HG03469 (cell line): ENCODE measurements at regions not wholly inside any gene's neighbourhood (a gene's known extent, or its start where the extent isn't known, plus 50 kb on each side); places are given as distances from the start of the nearest gene placed in this dataset.
"Not testable (repeated sequence)": the region's sequence is repeated elsewhere in the genome, so short reads cannot be mapped to it uniquely, and the experiment has no call there.

Experiments used
- ATAC-seq: cut with Tn5 transposase; IDR thresholded peaks from one replicate; pipeline ENCODE4 v1.9.1; 2021; ENCODE audit warnings: mild to moderate bottlenecking, moderate library complexity, moderate number of reproducible peaks; ENCODE audit not compliant: unreplicated experiment

DNA sequence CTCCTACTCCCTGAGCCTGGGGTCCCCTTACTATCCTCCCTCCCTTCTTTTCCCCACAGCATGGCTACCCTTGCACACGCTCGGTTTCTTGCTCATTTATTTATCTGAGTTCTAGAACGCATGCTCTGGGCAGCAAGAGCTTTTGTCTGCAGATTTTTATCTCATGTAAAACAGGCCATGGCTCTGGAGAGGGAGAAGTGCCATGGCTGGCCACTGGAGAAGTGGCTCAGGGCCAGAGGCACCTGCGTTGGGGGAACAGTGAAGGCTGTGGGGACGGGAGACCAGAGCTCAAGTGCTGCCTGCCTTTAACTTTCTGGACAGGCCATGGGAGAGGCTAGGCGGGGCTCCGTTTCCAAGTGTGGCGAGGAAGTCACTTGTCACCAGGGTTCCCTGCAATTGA is 177.7 kb upstream of the SULF2 start:
- ATAC-seq = no peak

GRCh38 chr20:47962286-47962963 is 177.1 kb upstream of the SULF2 start:
- ATAC-seq = no peak

GRCh38 chr20:47960769-47961541 is 175.7 kb upstream of the SULF2 start:
- no peak for ATAC-seq

GRCh38 chr20:47960277-47960676 is 175.0 kb upstream of the SULF2 start:
- ATAC-seq = no peak

DNA sequence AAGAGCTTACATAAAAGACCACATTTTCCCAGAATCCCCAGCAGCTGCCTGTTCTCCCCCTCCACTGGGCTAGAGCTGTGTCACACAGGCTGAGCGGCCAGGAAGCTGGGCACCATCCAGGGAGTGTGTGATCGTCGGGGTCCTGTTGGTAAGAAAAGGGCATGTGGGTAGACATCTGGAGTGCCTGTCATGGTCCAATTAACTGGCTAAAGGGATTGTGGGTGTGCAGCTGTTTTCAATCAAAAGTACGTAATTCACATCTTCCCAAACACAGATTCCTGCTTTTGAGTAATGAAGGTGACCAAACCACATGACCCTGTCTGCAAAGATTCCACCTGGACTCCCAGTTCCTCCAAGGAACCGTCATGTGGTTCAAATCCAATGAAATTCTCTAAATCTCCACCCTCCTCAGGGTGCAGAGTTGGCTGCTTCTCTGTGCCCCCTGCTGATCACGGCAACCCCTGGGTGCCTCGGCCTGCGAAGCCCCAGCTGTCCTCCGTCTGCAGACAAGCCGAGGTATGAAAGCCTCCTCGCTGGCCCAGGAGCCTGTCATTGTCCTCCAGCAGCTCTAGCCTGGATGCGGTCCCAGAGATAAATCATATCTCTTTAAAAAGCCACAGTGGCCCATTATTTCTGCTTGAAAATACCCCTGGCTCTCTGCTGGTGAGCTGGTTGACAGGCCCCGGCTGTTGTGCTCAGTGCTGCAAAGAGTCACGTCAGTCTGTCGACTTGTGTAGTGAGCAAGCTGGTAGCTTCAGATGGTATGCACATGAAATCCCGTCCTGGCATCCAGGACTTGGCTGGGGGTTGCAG is 172.9 kb upstream of the SULF2 start:
- ATAC-seq = not testable (repeated sequence)

DNA sequence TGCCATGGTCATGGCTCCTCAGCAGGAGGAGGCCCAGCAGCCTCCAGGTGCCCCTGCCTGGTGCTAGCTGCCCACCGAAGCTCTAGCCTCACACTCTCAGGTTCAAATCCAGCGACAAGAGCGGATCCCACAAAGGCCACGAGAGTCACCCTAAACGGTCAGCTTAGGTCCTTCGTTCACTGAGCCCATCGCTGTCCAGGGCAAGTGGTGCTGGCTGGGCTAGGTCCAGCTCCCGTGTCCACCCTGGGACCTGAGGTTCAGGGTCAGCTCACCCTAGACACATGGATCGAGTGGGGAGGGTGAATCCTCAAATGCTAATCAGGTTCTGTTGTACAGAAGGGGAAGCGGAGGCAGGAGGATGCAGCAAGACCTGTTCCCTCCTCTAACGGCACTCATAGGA is 171.9 kb upstream of the SULF2 start:
- ATAC-seq = no peak

DNA sequence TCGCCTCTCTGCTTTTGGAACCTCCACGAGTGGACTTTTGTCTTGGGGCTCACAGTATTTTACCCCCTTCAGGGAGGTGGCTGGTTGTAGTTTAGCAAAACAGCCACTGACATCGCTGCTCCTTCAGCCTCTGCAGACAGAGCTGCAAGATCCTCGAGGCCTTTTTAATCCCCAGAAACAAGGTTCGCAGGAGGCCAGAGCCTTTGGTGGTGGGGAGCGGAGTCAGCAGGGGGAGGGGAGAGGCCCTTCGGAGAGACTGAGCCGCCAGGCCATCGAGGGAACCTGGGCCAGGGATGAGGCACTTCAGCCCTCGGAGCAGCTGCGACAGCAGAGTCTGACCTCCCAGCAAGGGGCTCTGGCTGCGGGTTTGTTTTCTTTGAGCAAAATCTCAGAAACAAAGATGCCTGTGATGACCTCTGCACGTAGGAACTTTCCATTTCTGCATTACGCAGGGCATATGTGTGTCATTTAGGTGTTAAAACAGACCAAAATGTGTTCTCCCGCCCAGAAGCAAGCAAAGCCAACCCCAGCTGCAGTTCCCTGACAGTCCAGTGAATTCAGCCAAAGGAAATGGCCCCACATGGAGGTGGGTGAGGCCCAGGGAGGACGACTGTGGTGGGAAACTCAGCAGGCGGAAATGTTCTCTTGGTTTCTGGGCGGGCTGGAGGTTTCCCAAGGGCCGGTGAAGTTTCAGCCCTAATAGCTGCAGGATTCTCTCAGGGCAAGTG is 171.2 kb upstream of the SULF2 start:
- ATAC-seq = no peak

- no peak for ATAC-seq
Observed at GRCh38 chr20:47953471-47953870, 168.2 kb upstream of the SULF2 start.

- ATAC-seq = no peak
Observed at GRCh38 chr20:47952023-47952564, 166.8 kb upstream of the SULF2 start.

DNA sequence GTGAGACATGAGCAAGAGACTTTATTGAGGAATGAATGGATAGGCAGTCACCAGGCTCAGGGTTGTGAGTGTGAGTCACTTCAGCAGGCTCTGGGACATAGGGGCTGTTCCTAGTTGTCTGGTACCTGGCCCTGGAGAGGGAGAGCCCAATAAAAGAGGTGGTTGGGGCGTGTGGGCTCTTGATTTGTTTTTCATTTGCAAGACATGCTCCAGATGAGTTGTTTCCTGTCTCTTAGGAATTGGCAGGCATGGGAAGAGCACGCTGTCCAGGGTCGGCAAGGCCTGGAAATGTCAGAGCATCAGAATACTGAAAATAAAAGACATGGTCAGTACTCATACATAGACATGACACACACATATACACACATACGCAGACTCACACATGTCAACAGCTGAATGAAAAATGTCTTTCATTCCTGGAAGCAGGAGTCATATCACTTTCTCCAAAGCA is 166.3 kb upstream of the SULF2 start:
- ATAC-seq = no peak

- ATAC-seq = no peak
Observed at GRCh38 chr20:47950913-47951283, 165.6 kb upstream of the SULF2 start.

GRCh38 chr20:47950124-47950912 is 165.0 kb upstream of the SULF2 start:
- no peak for ATAC-seq

- ATAC-seq = no peak
Observed at GRCh38 chr20:47949230-47949629, 163.9 kb upstream of the SULF2 start.

DNA sequence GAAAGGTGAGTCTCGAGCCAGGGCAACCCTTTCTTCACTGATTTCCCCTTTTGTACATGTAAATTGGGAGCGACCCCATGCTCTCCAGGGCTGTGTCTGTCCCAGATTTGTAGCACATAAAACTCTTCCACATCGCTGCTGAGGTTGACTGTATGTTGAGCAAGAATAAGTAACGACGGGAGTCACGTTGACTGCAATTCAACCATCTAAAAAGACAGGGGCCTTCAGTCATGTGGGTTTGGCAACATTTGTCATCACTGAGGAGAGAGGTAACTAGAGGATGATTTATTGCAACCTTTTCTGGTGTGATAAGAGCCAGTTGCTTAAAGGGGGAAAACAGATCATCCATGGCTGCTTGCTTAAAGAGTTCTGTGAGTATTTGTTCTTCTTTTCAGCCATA is 159.4 kb upstream of the SULF2 start:
- ATAC-seq = no peak

DNA sequence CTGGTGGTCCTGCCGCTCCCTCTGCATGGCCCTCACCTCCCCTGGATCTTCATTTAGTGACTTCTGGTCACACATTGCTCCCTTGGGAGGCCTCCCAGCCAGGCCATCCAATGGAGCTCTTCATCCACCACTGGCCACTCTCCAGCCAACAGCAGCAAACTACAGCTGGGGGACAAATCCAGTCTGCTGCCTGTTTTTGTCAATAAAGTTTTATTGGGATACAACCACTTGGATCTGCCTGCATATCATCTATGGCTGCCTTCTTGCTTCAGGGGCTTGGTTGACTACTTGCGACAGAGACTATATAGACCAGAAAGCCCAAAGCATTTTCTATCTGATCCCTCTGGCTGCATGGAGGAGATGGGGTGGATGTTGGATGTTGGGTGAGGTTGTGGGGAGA is 156.6 kb upstream of the SULF2 start:
- no peak for ATAC-seq

- no peak for ATAC-seq
Observed at GRCh38 chr20:47940101-47940813, 155.0 kb upstream of the SULF2 start.

DNA sequence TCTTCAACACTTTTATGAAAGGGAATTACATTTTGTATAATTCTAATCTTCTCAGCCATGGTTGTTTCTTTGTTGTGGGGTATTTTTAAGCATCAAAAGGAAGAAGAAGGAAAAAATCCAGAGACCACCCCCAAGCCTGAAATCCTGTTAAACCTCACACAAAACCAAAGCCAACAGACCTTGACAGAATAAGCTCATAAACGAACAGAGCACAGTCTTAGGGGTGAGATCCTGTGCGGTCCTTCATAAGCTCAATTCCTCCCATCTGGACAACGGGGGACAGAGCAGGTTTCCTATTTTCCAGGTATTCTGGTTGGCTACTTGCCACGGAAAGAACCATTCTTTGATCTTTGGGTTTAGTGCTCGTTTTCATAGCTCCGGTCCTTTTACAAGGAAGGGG is 151.3 kb upstream of the SULF2 start:
- ATAC-seq = no peak

DNA sequence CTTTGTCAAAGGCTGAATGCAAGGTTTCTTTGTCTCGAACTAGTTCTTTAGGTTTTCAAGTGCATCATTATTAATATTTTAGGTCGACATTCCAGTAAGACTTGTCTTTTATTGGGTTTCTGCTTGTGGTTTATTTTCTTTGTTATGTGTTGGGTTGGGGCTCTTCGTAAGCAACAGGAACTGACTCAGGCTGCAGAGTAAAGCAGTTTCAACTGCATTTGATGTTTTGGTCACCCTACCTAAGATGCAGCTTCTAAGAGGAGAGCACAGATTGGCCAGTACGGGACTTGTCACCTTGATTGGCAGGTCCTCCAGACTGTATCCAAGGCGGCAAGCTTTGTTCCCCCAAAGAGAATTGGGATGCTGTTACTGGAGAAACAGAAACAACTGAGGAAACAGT is 149.5 kb upstream of the SULF2 start:
- no peak for ATAC-seq

DNA sequence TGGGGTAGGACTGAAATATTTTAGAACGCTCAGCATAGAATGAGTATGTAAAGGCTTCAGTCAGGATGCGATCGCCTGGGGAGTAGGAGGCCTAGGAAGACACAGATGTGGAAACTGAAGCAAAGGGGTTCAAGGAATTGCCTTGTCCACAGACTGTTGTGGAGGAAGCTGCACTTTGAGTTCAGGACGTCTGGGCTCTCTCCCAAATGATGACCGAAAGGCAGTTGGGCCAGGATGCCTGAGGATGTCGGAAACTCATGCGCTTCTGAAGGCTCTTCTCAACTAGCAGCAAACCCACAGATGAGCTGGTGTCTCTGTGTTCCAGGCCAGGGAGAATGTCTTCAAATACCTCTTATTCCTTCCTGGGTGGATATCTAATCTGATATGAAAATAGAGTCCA is 146.2 kb upstream of the SULF2 start:
- ATAC-seq = no peak
